ENCODE measurements at regions not wholly inside any gene's neighbourhood (a gene's known extent, or its start where the extent isn't known, plus 50 kb on each side); places are given as distances from the start of the nearest gene placed in this dataset.
A peak's percentile ranks its signal among the peaks of the same experiment; 100 is the strongest.

GRCh38 chr9:36736648-36737047, 164.0 kb downstream of the MELK start:
- no peak overlapping the region for H3K27ac ChIP-seq
- H3K9me3 ChIP-seq (ENCODE audit: severe bottlenecking): no peaks in the 10 kb centered on the region
- no peaks in the 10 kb centered on the region for H3K36me3 ChIP-seq
- no peak overlapping the region for H3K4me3 ChIP-seq (ENCODE audit: low read depth, low read length)
- no peak for DNase-seq
- no peak for TF ChIP-seq CTCF (IDR thresholded peaks at IDR 0.05; ENCODE audit: low read depth, low read length)
- H3K27me3 ChIP-seq (ENCODE audit: insufficient read depth, low read depth, severe bottlenecking): no peaks in the 10 kb centered on the region

GRCh38 chr9:36738318-36738976, 165.8 kb downstream of the MELK start:
- Histone ChIP-seq H3K36me3 (no peaks in the 10 kb centered on the region), H3K27me3 (ENCODE audit: insufficient read depth, low read depth, severe bottlenecking) (no peaks in the 10 kb centered on the region), H3K4me3 (ENCODE audit: low read depth, low read length) (no peak overlapping the region), H3K9me3 (ENCODE audit: severe bottlenecking) (no peaks in the 10 kb centered on the region), H3K27ac (no peak overlapping the region)
- no peak for TF ChIP-seq CTCF (IDR thresholded peaks at IDR 0.05; ENCODE audit: low read depth, low read length)
- no peak for DNase-seq

GRCh38 chr9:36739373-36740116, 166.8 kb downstream of the MELK start:
- DNase-seq: peak; percentile 79
- no peaks in the 10 kb centered on the region for H3K27me3 ChIP-seq (ENCODE audit: insufficient read depth, low read depth, severe bottlenecking)

GRCh38 chr9:36742264-36742663, 169.6 kb downstream of the MELK start:
- no peaks in the 10 kb centered on the region for H3K36me3 ChIP-seq
- no peak for TF ChIP-seq CTCF (IDR thresholded peaks at IDR 0.05; ENCODE audit: low read depth, low read length)
- DNase-seq: peak; percentile 52

More at GRCh38 chr9:36739373-36740116, 166.8 kb downstream of the MELK start:
- no peaks in the 10 kb centered on the region for H3K9me3 ChIP-seq (ENCODE audit: severe bottlenecking)
- H3K27ac ChIP-seq: peak overlapping the region; percentile 46
- TF ChIP-seq CTCF (IDR thresholded peaks at IDR 0.05; ENCODE audit: low read depth, low read length): 0 out of 2 replicates have a peak, but pooled peaks have one; percentile 0
- H3K36me3 ChIP-seq: no peaks in the 10 kb centered on the region
- peak overlapping the region; percentile 27 for H3K4me3 ChIP-seq (ENCODE audit: low read depth, low read length)

GRCh38 chr9:36744678-36745077, 172.0 kb downstream of the MELK start:
- TF ChIP-seq CTCF (IDR thresholded peaks at IDR 0.05; ENCODE audit: low read depth, low read length): no peak
- Histone ChIP-seq H3K27ac (no peak overlapping the region), H3K36me3 (no peaks in the 10 kb centered on the region), H3K4me3 (ENCODE audit: low read depth, low read length) (no peak overlapping the region), H3K27me3 (ENCODE audit: insufficient read depth, low read depth, severe bottlenecking) (no peaks in the 10 kb centered on the region), H3K9me3 (ENCODE audit: severe bottlenecking) (no peaks in the 10 kb centered on the region)
- DNase-seq: no peak

More at GRCh38 chr9:36742264-36742663, 169.6 kb downstream of the MELK start:
- H3K27ac ChIP-seq: no peak overlapping the region
- no peak overlapping the region for H3K4me3 ChIP-seq (ENCODE audit: low read depth, low read length)
- no peaks in the 10 kb centered on the region for H3K27me3 ChIP-seq (ENCODE audit: insufficient read depth, low read depth, severe bottlenecking)
- H3K9me3 ChIP-seq (ENCODE audit: severe bottlenecking): no peaks in the 10 kb centered on the region
